GM23338 (cell line): ENCODE measurements at regions not wholly inside any gene's neighbourhood (a gene's known extent, or its start where the extent isn't known, plus 50 kb on each side); places are given as distances from the start of the nearest gene placed in this dataset.
A peak's percentile ranks its signal among the peaks of the same experiment; 100 is the strongest.

Experiments
- ATAC-seq: fragments of 200-7000 bp; cut with Tn5 transposase; 3 replicates; pipeline ENCODE4 v1.9.1; 2020
- DNase-seq: peaks from one replicate; pipeline ENCODE4 v3.0.0-alpha.2; 2015; ENCODE audit warnings: low spot score
- H2AFZ ChIP-seq: fragments of 200-600 bp; sonication (generic); 2 replicates; pipeline ENCODE4 v1.8.0; 2016; ENCODE audit warnings: antibody characterized with exemption, mild to moderate bottlenecking, moderate library complexity
- H3F3A ChIP-seq: fragments of 200-600 bp; sonication (generic); replicated peaks from 2 replicates; pipeline ENCODE4 v1.8.0; 2017; ENCODE audit warnings: antibody characterized with exemption, mixed run types, low read depth
- H3K27ac ChIP-seq: fragments of 200-600 bp; sonication (generic); 2 replicates; pipeline ENCODE4 v1.6.1; 2016; ENCODE audit warnings: low read depth
- H3K27me3 ChIP-seq: fragments of 200-600 bp; sonication (generic); 2 replicates; pipeline ENCODE4 v1.8.0; 2016; ENCODE audit warnings: mild to moderate bottlenecking, mixed run types, moderate library complexity; ENCODE audit not compliant: insufficient read depth
- H3K36me3 ChIP-seq: fragments of 200-600 bp; sonication (generic); 2 replicates; pipeline ENCODE4 v1.8.0; 2016; ENCODE audit warnings: mild to moderate bottlenecking; ENCODE audit not compliant: insufficient read depth
- H3K4me1 ChIP-seq: fragments of 200-600 bp; sonication (generic); 2 replicates; pipeline ENCODE4 v1.8.0; 2016; ENCODE audit warnings: mild to moderate bottlenecking, moderate library complexity; ENCODE audit not compliant: insufficient read depth
- H3K4me2 ChIP-seq: fragments of 200-600 bp; sonication (generic); 2 replicates; pipeline ENCODE4 v1.7.1; 2017; ENCODE audit warnings: mixed run types
- H3K4me3 ChIP-seq: fragments of 200-600 bp; sonication (generic); 2 replicates; pipeline ENCODE4 v1.6.1; 2016; ENCODE audit warnings: mixed run types
- H3K79me2 ChIP-seq: fragments of 200-600 bp; sonication (generic); replicated peaks from 2 replicates; pipeline ENCODE4 v1.8.0; 2017; ENCODE audit warnings: mild to moderate bottlenecking; ENCODE audit not compliant: insufficient read depth
- H3K9me2 ChIP-seq: fragments of 200-600 bp; sonication (generic); 2 replicates; pipeline ENCODE4 v1.8.0; 2017; ENCODE audit not compliant: insufficient read depth
- H4K20me1 ChIP-seq: fragments of 200-600 bp; sonication (generic); replicated peaks from 2 replicates; pipeline ENCODE4 v1.8.0; 2017; ENCODE audit warnings: mild to moderate bottlenecking; ENCODE audit not compliant: insufficient read depth
- H3K27ac Mint-ChIP-seq: 2 replicates; pipeline ENCODE4 v1.8.0; 2020; ENCODE audit warnings: inconsistent platforms, mild to moderate bottlenecking, moderate library complexity, mixed read lengths
- H3K27me3 Mint-ChIP-seq: 3 replicates; pipeline ENCODE4 v1.8.0; 2022; ENCODE audit warnings: low read depth, mild to moderate bottlenecking, moderate library complexity, mixed read lengths, inconsistent platforms; ENCODE audit not compliant: insufficient read depth, poor library complexity
- H3K36me3 Mint-ChIP-seq: 3 replicates; pipeline ENCODE4 v1.8.0; 2021; ENCODE audit warnings: low read depth, mild to moderate bottlenecking, inconsistent platforms, moderate library complexity, mixed read lengths
- H3K4me1 Mint-ChIP-seq: 3 replicates; pipeline ENCODE4 v1.8.0; 2020; ENCODE audit warnings: mild to moderate bottlenecking, inconsistent platforms, mixed read lengths
- H3K4me3 Mint-ChIP-seq: 3 replicates; pipeline ENCODE4 v1.8.0; 2021; ENCODE audit warnings: moderate library complexity, mild to moderate bottlenecking, inconsistent platforms, mixed read lengths
- H3K9me3 Mint-ChIP-seq: 3 replicates; pipeline ENCODE4 v1.8.0; 2020; ENCODE audit warnings: moderate library complexity, mild to moderate bottlenecking, inconsistent platforms, mixed read lengths
- EZH2 ChIP-seq: fragments of 200-600 bp; sonication (generic); IDR thresholded peaks from one replicate; pipeline ENCODE4 v1.8.0; 2017; ENCODE audit warnings: antibody characterized with exemption, mild to moderate bottlenecking, low read depth; ENCODE audit not compliant: unreplicated experiment
- NANOG ChIP-seq: IDR thresholded peaks from 2 replicates; pipeline ENCODE4 v1.6.1; 2016; ENCODE audit warnings: antibody characterized with exemption, borderline replicate concordance
- STAT1 ChIP-seq: IDR thresholded peaks from one replicate; pipeline ENCODE4 v1.6.1; 2016; ENCODE audit warnings: antibody characterized with exemption; ENCODE audit not compliant: unreplicated experiment
- ZNF114 ChIP-seq: fragments of 250-450 bp; sonication (Bioruptor Pico); IDR thresholded peaks from 2 replicates; pipeline ENCODE4 v1.5.0; 2020; ENCODE audit warnings: mild to moderate bottlenecking, moderate library complexity
- TF ChIP-seq, protein P1 (sequence below): IDR thresholded peaks from 2 replicates; pipeline ENCODE4 v1.6.1; 2016; ENCODE audit warnings: antibody characterized with exemption
- TF ChIP-seq, protein P2 (sequence below), 2 experiments: fragments of 200-600 bp in 1 of 2; sonication (generic) in 1 of 2; conservative IDR thresholded peaks; 2 replicates each; pipeline versions ENCODE4 v1.5.1 to v1.6.1; 2016 to 2017; ENCODE audit warnings: antibody characterized with exemption in 2 of 2, low read depth in 2 of 2, mild to moderate bottlenecking in 2 of 2, moderate library complexity in 1 of 2

DNA sequence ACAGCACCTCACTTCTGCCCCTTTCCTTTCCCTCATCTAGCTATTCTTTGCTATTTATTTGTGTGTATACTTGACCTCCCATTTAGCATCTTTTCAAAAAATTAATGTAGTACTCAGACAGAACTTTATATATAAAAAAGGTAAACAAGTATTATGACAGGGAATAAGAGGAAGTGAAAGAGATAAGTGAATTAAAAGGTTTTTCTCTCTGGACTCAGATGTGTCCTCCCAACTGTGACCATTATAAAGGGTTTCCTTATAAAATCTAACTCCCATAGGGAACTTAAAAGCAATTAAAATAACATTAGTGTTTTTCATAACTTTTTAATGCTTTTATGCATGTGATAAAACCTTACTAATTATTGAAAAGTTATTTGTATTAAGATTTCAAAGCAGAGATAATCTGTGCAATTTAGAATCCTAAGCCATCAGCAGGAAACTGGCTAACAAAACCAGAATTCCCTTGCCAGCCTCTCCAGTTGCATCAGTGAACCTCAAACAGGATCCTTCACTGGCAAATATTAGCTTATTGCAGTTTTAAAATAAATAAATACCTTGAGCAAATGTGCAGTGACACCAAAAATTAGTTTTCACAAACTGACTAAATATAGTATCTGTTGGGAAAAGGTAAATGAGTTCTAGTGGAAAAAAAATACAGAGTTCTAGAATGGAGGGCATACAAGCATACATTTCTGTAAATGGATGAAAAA is 930.7 kb downstream of the BCL11A start:
- no peaks in the 10 kb centered on the region for H3K27me3 ChIP-seq
- no peaks in the 10 kb centered on the region for H3K79me2 ChIP-seq
- H3F3A ChIP-seq = no peaks in the 10 kb centered on the region
- Mint-ChIP-seq H3K27me3 (peaks cover 3% of the 10 kb centered on the region), H3K9me3 (peaks cover 10% of the 10 kb centered on the region; the same call in 2 of the 3 replicates), H3K4me1 (no peaks in the 10 kb centered on the region; the same call in 2 of the 3 replicates), H3K36me3 (no peaks in the 10 kb centered on the region; the same call in 2 of the 3 replicates), H3K27ac (no peak overlapping the region), H3K4me3 (no peak overlapping the region)
- H3K4me1 ChIP-seq = no peaks in the 10 kb centered on the region
- DNase-seq (no peak), ATAC-seq (no peak)
- H3K4me3 ChIP-seq = no peak overlapping the region
- H3K4me2 ChIP-seq = no peak overlapping the region
- TF ChIP-seq EZH2 = no peak
- TF ChIP-seq ZNF114 (CRISPR knock-in tag) = no peak
- no peaks in the 10 kb centered on the region for H4K20me1 ChIP-seq
- H2AFZ ChIP-seq = no peak overlapping the region
- no peaks in the 10 kb centered on the region; the same call in 1 of the 2 replicates for H3K9me2 ChIP-seq
- H3K27ac ChIP-seq = no peak overlapping the region
- H3K36me3 ChIP-seq = no peaks in the 10 kb centered on the region

DNA sequence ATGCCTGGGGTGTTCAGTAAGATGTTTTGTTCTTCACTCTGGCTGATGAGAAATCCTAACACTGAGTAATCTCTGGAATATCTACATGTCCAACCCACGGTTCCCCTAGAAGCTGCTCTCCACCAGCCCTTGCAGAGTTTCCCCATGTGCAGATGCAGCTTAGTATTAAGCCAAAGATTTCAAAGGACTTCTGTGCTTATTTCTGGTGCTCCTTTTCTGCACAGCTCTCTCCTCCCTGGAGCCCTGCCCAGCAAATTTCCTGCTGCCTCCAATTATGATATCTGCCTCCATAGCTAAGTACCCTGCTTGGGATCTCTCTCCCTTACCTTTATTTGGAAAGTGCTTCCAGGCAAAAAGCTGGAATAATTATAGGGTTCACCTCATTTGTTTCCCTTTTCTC is 949.3 kb downstream of the BCL11A start:
- 0 out of 2 replicates have a peak, but pooled peaks cover 3% of the 10 kb centered on the region for H3K36me3 ChIP-seq
- H3K9me3 Mint-ChIP-seq = peaks cover 20% of the 10 kb centered on the region
- H3K27me3 ChIP-seq = no peaks in the 10 kb centered on the region
- no peaks in the 10 kb centered on the region for H4K20me1 ChIP-seq
- peaks cover 2% of the 10 kb centered on the region for H3K27me3 Mint-ChIP-seq
- DNase-seq = no peak
- H3K79me2 ChIP-seq = no peaks in the 10 kb centered on the region
- no peak overlapping the region for H3K4me2 ChIP-seq
- H3K4me3 ChIP-seq = no peak overlapping the region
- no peak overlapping the region for H3K27ac Mint-ChIP-seq
- no peaks in the 10 kb centered on the region for H3K4me1 Mint-ChIP-seq
- H2AFZ ChIP-seq = no peak overlapping the region
- H3F3A ChIP-seq = no peaks in the 10 kb centered on the region
- TF ChIP-seq, protein P1, sequence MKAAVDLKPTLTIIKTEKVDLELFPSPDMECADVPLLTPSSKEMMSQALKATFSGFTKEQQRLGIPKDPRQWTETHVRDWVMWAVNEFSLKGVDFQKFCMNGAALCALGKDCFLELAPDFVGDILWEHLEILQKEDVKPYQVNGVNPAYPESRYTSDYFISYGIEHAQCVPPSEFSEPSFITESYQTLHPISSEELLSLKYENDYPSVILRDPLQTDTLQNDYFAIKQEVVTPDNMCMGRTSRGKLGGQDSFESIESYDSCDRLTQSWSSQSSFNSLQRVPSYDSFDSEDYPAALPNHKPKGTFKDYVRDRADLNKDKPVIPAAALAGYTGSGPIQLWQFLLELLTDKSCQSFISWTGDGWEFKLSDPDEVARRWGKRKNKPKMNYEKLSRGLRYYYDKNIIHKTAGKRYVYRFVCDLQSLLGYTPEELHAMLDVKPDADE = no peak
- TF ChIP-seq STAT1 = no peak
- no peak for TF ChIP-seq NANOG
- H3K4me1 ChIP-seq = no peaks in the 10 kb centered on the region
- peaks cover 3% of the 10 kb centered on the region; the same call in 1 of the 2 replicates for H3K9me2 ChIP-seq
- no peak for ATAC-seq
- no peak overlapping the region for H3K27ac ChIP-seq
- peaks cover 11% of the 10 kb centered on the region for H3K36me3 Mint-ChIP-seq
- no peak overlapping the region for H3K4me3 Mint-ChIP-seq

DNA sequence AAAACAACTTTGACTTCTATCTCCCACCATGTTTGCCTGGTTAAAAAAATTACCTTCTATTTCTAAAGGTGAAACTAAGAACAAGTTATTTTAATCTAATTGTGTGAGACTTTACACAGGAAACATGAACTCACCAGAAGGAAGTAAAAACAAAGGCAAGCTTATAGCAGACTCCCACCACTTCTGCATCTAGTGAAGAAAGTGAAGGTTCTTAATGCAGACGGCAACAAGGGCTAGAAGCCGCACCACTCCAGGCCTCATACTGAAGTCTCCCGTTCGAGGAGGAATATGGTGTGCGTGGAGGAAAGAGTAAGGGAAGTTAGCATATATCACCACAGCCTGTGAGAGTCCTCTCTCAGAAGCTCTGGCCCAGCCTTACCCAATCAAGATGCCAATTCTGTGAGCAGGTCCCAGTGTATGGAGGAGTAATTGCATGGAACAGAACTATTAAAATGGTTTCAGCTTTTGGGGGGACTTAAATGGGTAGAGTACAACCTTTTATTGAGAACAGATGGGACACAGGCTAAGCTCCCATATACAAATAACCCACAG is 958.7 kb downstream of the BCL11A start:
- Histone ChIP-seq H3K4me2 (no peak overlapping the region), H3F3A (no peaks in the 10 kb centered on the region), H4K20me1 (no peaks in the 10 kb centered on the region; the same call in 1 of the 2 replicates), H3K4me3 (no peak overlapping the region), H3K27me3 (no peaks in the 10 kb centered on the region), H3K79me2 (no peaks in the 10 kb centered on the region), H2AFZ (0 out of 2 replicates have a peak overlapping the region, but pooled peaks have one; percentile 3), H3K36me3 (no peaks in the 10 kb centered on the region), H3K27ac (no peak overlapping the region), H3K9me2 (0 out of 2 replicates have a peak, but pooled peaks cover 4% of the 10 kb centered on the region), H3K4me1 (no peaks in the 10 kb centered on the region)
- Mint-ChIP-seq H3K4me1 (no peaks in the 10 kb centered on the region), H3K4me3 (no peak overlapping the region), H3K27ac (no peak overlapping the region), H3K27me3 (no peaks in the 10 kb centered on the region), H3K9me3 (no peaks in the 10 kb centered on the region), H3K36me3 (no peaks in the 10 kb centered on the region)
- ATAC-seq (no peak), DNase-seq (no peak)
- TF ChIP-seq, protein P2, sequence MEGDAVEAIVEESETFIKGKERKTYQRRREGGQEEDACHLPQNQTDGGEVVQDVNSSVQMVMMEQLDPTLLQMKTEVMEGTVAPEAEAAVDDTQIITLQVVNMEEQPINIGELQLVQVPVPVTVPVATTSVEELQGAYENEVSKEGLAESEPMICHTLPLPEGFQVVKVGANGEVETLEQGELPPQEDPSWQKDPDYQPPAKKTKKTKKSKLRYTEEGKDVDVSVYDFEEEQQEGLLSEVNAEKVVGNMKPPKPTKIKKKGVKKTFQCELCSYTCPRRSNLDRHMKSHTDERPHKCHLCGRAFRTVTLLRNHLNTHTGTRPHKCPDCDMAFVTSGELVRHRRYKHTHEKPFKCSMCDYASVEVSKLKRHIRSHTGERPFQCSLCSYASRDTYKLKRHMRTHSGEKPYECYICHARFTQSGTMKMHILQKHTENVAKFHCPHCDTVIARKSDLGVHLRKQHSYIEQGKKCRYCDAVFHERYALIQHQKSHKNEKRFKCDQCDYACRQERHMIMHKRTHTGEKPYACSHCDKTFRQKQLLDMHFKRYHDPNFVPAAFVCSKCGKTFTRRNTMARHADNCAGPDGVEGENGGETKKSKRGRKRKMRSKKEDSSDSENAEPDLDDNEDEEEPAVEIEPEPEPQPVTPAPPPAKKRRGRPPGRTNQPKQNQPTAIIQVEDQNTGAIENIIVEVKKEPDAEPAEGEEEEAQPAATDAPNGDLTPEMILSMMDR (conservative IDR thresholded peaks at IDR 0.05; ENCODE audit: low read depth in 2 of 2) = no peak
